Stimulated activated CD4-positive, alpha-beta T cell treated with anti-CD3 and anti-CD28 coated beads, TNF-alpha, amount 100 ng/mL, for 4 hours (primary cell): ENCODE measurements at regions not wholly inside any gene's neighbourhood (a gene's known extent, or its start where the extent isn't known, plus 50 kb on each side); places are given as distances from the start of the nearest gene placed in this dataset.
A peak's percentile ranks its signal among the peaks of the same experiment; 100 is the strongest.
"Not testable (repeated sequence)": the region's sequence is repeated elsewhere in the genome, so short reads cannot be mapped to it uniquely, and the experiment has no call there.

Experiments used
- DNase-seq, 3 experiments: peaks; one replicate each; pipeline ENCODE4 v3.0.0-alpha.2; 2020; ENCODE audit warnings: low read depth in 3 of 3

DNA sequence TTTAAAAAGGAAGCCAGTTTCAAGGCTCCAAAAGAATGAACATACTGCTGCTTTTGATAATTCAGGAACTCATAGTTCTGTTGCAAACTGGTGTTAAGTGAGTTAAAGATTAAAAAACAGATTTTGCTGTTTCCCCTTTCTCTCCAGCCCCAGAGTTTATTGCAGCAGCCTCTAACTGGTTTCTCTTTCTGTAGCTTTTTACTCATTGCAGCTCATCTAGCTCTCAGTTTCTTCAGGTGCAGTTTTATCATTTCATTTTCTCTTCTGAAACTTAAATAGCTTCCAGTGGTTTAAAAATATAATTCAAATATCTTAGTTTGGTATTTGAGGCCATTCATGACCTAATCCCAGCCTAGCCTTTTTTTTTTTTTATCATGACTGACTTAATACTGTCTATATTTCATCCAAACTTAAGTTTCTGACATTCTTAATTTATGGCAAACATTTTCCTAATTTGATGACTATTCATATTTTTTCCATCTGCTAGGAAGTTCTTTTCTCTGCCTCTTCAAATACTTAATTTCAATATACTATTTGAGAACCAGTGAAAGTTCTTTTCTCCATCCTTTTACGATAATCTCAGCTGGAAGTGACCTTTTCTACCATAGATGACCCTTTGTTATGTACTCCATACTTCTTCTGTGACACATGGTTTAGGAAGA is 252.7 kb upstream of the GRIA1 start:
- no peak for DNase-seq

DNA sequence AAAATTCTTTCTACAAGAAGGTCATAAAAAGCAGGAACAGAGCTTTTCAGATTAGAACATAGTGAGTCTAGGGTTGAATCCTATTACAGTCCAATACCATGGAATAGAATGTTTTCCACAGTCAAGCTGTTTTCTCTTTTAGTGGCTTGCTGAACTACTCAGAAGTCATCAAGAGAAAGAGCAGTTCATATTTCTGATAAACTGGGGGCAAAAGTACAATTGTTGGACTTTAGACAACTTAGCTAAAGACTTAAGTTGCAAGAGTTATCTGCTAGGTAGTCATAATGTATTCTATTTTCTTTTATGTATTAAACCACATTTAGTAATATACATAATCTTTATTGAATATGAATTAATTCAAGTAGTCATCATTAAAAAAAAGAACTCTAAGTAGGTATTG is 233.1 kb upstream of the GRIA1 start:
- DNase-seq, result no peak

GRCh38 chr5:153258469-153258868 is 232.0 kb upstream of the GRIA1 start:
- no peak for DNase-seq

GRCh38 chr5:153267506-153267905 is 223.0 kb upstream of the GRIA1 start:
- no peak for DNase-seq

GRCh38 chr5:153275695-153276094 is 214.8 kb upstream of the GRIA1 start:
- DNase-seq, result no peak

DNA sequence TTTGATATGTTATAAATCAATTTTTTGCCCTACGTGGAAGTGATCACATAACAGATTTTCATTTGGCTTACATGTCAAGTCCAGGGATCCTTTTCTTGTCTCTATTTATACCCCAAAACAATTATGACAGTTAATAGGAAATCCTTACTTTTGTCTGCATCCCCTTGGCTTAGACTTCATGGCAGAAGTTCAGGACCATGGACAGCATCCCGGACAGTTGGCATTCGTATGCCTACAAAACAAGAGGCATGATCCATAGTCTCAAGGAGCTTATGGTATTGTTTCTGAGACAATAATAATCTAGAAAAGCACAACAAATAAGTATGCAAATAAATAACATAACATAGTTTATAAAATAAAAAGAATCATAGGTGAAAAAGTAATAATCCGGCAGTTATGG is 214.3 kb upstream of the GRIA1 start:
- DNase-seq, result peak in 1 of 3 experiments; percentile 0

- not testable (repeated sequence) for DNase-seq
Observed at GRCh38 chr5:153296251-153296844, 194.1 kb upstream of the GRIA1 start.

DNA sequence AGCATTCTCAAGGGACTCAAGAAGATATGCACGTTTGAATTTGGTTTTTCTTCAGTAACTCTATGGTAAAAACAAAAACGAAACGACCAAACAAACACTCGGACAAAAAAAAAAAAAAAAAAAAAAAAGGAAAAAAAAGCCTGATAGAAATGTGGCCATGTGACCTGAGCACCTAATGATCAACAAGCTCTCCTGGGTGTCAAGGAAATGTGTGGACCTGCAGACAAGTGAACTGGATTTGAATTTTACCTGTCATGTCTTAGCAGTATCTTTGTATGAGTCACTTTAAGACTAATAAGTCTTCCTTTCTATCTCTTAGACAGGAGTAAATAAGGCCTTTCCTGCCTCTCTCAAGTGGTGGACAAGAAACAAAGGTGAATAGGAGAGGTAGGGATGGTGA is 190.6 kb upstream of the GRIA1 start:
- no peak for DNase-seq

DNA sequence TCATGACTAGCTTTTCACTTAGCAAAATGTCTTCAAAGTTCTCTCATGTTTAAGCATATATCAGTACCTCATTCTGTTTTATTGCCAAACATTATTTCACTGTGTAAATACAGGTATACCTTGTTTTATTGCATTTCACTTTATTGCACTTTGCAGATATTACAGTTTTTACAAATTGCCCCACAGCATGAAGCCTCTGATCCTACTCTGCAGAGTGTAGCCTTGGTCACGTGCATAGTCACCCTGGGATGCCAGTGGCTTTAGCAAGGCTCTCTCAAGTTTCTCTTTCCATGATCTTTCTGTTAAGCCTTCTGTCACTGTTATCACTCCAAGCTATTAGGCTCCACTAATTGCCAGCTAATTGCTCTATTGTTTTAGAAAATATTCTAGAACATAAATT is 182.2 kb upstream of the GRIA1 start:
- no peak for DNase-seq

DNA sequence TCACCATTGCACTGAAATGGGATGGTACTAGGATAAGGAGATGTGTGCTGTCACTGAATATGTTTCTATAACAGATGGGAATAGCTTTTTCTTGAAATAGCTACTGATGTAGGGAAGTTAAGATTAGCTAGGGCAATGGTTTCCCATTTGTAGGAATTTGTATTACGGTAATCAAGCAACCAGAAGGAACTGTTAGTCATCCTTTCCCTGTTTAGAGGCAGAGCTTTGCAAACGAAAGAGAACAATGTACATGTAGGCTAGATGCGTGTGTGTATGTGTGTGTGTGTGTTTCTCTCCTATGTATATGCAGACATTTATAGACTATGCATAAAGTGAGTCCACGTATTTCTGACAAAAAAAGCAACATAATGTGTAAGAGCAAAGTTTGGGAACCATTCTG is 171.9 kb upstream of the GRIA1 start:
- DNase-seq, result no peak

GRCh38 chr5:153321478-153321877 is 169.0 kb upstream of the GRIA1 start:
- DNase-seq, result no peak

GRCh38 chr5:153340139-153340538 is 150.3 kb upstream of the GRIA1 start:
- DNase-seq, result no peak

- DNase-seq, result no peak
Observed at GRCh38 chr5:153340738-153341137, 149.7 kb upstream of the GRIA1 start.

DNA sequence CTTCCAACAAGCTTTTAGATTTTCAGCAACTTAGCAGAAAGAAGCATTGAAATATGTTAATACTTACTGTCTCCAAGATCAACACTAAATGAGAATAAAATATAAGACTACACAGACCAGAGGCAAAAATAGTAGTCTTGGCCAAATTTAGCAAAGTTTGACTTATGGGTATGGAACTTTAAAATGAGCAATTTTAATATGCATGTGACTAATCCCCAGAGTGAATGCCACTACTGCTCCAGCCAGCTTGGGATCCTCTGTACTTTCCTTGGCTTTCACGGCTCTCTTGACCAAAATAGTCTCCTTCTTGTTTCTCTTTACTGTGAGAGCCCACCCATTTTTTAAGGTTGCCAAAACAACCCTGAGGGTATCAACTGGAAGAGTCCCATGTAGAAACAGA is 148.0 kb upstream of the GRIA1 start:
- no peak for DNase-seq

GRCh38 chr5:153347611-153348010 is 142.9 kb upstream of the GRIA1 start:
- DNase-seq, result no peak

DNA sequence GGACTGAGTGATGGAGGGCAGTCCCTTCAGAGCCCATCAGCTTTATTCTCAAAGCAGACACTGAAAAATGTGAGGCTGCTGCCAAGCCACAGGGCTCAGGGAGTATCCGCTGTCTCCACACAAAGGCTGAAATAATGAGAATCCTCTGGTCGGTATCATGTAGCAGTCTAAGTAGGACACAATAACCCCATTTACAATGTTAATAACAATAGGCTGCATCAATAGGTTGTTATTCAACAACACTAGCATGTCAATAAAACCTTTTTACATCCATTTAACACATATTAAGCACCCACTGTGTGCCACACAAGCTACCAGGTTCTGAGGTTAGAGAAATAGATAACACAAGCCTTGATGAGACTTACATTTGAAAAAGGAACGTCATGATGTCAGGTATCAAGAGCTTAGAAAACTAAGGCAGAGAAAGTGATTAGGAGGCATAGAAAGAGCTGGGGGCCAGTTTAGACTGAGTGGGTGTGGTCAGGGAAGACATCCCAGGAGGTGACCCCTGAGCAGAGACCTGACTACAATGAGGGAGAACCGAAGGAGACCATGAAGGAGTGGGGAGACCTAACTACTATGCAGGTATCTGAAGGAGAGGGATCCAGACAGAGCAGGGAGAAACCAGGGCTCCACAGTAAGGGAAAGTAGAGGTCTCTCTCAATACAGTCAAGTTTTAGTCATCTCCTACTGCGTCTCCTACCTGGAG is 140.1 kb upstream of the GRIA1 start:
- DNase-seq, result no peak

DNA sequence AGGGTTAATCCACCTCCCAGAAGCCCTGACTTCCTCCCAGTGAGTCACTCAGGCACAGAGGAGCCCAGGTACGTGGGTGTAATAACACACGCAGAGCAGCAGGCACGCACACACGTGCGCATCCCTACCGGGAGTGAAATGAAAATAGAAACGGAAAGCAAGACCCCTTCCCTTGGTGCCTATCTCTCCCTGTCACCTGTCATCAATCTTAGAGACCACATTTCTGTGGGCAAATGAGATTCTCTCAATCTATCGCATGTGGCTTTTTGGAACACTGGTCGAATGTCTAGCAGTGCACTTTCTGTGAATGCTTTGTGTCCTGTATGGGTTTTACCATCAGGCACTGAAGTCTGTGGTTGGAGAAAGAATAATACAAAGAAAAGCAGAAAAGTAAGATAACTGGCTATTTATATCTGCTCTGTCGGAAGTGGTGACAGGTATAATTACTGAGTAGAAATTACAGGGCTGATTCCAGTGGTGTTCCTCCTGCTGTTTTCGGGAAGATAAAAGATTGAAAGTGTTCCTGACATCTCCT is 137.7 kb upstream of the GRIA1 start:
- no peak for DNase-seq

DNA sequence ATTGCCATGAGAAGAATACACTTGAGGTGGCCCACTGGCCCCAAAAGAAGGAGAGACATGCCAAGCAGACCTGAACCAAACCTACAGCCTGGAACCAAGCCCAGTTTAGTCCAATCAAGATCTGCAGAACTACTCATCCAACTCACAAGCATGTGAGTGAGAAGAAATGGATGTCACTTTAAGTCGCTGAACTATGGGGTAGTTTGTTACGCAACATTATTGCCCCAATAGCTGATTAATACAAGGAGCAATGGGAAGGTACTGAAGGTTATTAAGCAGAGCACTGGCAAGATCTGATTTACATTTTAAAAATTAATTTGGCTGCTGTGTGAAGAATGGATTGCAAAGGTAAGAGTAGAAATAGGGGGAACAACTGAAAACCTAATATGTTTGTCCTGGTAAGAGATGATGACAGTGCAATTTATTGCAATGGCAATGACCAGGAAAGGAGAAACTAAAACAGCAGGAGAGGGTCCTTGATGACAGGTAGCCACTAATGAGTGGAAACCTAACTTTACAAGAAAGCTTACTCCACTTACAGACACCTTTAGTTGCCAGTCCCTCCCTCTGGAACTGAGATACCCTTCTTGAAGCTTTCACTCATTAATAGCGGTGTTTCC is 132.9 kb upstream of the GRIA1 start:
- no peak for DNase-seq

DNA sequence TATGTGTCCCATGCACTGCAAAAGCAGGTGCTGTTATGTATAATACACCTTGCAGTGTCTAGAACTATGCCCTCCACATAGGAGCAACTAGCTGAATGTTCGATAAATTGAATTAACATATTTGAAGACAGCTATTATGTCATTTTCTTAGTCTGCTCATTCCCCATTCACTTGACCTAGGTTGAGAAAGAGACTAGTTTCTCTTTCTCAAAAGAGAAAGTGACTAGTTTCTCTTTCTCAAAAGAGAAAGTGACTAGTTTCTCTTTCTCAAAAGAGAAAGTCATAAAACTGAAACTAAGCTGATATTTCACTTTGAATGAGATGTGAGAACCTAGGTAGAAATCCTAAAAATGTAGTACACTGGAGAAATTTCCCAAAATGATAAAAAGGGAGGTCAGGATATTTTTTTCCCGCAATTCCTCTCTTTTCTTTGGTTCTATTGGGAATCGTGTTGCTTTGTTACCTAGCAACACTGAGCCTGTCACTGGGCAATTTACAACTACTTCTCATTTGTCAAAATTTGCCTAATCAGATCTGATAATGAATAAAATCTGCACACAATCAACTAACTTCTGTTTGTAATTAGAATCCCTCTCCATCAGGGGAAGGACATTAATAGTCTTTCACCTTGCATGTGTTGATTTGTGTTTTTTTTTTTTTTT is 132.0 kb upstream of the GRIA1 start:
- no peak for DNase-seq

- no peak for DNase-seq
Observed at GRCh38 chr5:153360860-153361259, 129.6 kb upstream of the GRIA1 start.

DNA sequence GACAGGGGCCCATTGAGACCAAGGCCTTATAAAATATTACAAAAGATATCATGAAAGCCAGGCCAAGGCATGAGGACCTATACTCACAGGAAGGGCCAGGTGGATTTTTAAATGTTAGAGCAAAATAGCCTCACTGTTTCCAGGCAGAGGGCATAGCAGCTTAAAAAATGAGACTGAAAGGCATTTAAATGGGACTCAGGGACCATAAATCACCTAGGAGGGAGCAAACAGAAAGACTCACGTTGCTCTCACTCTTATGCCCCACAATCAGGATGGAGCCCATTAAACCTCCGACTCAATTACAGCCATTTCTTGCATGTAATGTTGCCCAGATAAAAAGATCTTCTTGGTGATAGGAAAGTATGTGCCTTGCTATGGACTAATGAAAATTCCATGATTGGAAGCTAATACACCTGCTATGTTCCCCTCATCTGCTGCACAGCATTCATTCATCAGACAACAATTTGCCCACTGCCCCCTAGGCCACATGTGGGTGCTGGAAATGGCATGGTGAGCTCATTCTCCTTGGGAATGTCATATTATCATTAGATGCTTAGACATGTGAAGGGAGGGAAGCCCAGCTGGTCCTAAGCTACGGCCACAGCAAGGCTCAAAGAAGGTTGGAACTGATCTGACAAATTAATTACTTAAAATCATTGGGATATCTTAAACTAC is 128.6 kb upstream of the GRIA1 start:
- DNase-seq, result no peak
